KMS-11 (cell line): ENCODE measurements at regions not wholly inside any gene's neighbourhood (a gene's known extent, or its start where the extent isn't known, plus 50 kb on each side); places are given as distances from the start of the nearest gene placed in this dataset.

Source experiments
- H2AFZ ChIP-seq: fragments of 200-600 bp; sonication (generic); 2 replicates; pipeline ENCODE4 v1.6.1; 2016; ENCODE audit warnings: antibody characterized with exemption, mixed run types, low read depth
- H3K27ac ChIP-seq: fragments of 200-600 bp; sonication (generic); 2 replicates; pipeline ENCODE4 v1.6.1; 2016; ENCODE audit warnings: mild to moderate bottlenecking, mixed run types
- H3K27me3 ChIP-seq: fragments of 200-600 bp; sonication (generic); 2 replicates; pipeline ENCODE4 v1.6.1; 2017; ENCODE audit warnings: mild to moderate bottlenecking, low read depth, mixed run types, moderate library complexity; ENCODE audit not compliant: insufficient read depth
- H3K36me3 ChIP-seq: fragments of 200-600 bp; sonication (generic); 2 replicates; pipeline ENCODE4 v1.6.1; 2017; ENCODE audit warnings: mild to moderate bottlenecking, mixed run types; ENCODE audit not compliant: insufficient read depth
- H3K4me1 ChIP-seq: fragments of 200-600 bp; sonication (generic); 2 replicates; pipeline ENCODE4 v1.6.1; 2016; ENCODE audit warnings: mild to moderate bottlenecking, low read depth, mixed run types; ENCODE audit not compliant: poor library complexity, severe bottlenecking
- H3K4me2 ChIP-seq: fragments of 200-600 bp; sonication (generic); 2 replicates; pipeline ENCODE4 v1.7.0; 2016; ENCODE audit warnings: mild to moderate bottlenecking, mixed run types
- H3K4me3 ChIP-seq: fragments of 200-600 bp; sonication (generic); IDR thresholded peaks from 2 replicates; pipeline ENCODE4 v1.6.1; 2017; ENCODE audit warnings: low read depth, low read length, mixed read lengths; ENCODE audit not compliant: insufficient read depth
- H3K79me2 ChIP-seq: fragments of 200-600 bp; sonication (generic); 2 replicates; pipeline ENCODE4 v1.6.1; 2016; ENCODE audit warnings: low read depth, mixed run types; ENCODE audit not compliant: insufficient read depth
- H3K9ac ChIP-seq: fragments of 200-600 bp; sonication (generic); 2 replicates; pipeline ENCODE4 v1.6.1; 2016; ENCODE audit warnings: mild to moderate bottlenecking, mixed run types
- H4K20me1 ChIP-seq: fragments of 200-600 bp; sonication (generic); 2 replicates; pipeline ENCODE4 v1.6.1; 2016; ENCODE audit warnings: mild to moderate bottlenecking, mixed run types; ENCODE audit not compliant: insufficient read depth
- TF ChIP-seq, protein P1 (sequence below): fragments of 200-600 bp; sonication (generic); conservative IDR thresholded peaks from 2 replicates; pipeline ENCODE4 v1.6.1; 2017; ENCODE audit warnings: low read depth, mild to moderate bottlenecking, antibody characterized with exemption, low read length, moderate library complexity, mixed read lengths

DNA sequence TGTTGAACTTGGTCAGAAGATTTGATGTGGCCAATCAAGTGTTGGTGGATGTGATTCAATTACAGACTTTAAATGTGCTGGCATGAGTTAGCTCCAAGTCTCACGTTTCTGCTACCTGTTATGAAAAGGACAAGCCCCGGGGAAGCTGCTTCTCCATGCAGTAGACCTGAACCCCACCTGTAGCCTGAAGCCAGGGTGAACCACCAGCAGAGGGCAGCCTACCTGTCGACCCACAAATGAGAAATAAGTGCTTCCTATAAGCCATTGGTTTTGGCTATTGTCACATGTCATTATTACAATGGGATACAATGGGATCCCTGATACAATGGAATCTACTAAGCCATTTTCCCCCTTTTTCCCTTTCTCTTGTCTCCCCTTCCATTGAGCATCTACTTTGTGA lies 230.2 kb downstream of the PRDM2 start:
- Histone ChIP-seq H4K20me1 (no peaks in the 10 kb centered on the region), H3K4me1 (no peaks in the 10 kb centered on the region), H3K4me2 (no peak overlapping the region), H3K9ac (no peak overlapping the region), H3K27me3 (no peaks in the 10 kb centered on the region), H2AFZ (no peak overlapping the region), H3K4me3 (no peak overlapping the region), H3K27ac (no peak overlapping the region), H3K79me2 (no peaks in the 10 kb centered on the region), H3K36me3 (no peaks in the 10 kb centered on the region)
- TF ChIP-seq, protein P1, sequence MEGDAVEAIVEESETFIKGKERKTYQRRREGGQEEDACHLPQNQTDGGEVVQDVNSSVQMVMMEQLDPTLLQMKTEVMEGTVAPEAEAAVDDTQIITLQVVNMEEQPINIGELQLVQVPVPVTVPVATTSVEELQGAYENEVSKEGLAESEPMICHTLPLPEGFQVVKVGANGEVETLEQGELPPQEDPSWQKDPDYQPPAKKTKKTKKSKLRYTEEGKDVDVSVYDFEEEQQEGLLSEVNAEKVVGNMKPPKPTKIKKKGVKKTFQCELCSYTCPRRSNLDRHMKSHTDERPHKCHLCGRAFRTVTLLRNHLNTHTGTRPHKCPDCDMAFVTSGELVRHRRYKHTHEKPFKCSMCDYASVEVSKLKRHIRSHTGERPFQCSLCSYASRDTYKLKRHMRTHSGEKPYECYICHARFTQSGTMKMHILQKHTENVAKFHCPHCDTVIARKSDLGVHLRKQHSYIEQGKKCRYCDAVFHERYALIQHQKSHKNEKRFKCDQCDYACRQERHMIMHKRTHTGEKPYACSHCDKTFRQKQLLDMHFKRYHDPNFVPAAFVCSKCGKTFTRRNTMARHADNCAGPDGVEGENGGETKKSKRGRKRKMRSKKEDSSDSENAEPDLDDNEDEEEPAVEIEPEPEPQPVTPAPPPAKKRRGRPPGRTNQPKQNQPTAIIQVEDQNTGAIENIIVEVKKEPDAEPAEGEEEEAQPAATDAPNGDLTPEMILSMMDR = peak; percentile 60

DNA sequence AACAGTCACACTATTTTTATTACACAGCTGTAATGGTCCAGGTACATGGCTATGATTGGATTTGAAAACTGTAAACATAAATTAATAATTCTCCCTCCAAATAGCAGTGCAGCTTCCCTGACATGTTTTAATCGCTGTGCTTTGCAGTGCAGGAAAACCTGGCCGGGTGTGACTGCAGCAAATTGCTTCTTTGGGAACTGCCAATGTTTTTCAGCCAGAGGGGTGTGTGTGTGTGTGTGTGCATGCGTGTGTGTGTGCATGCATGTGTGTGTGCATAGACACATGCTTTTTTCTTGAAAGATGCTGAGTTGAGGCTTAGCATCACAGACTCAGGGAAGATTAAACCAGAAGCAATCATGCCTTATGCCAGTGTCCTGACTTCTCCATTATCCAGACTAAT lies 231.2 kb downstream of the PRDM2 start:
- no peaks in the 10 kb centered on the region for H4K20me1 ChIP-seq
- no peaks in the 10 kb centered on the region for H3K36me3 ChIP-seq
- TF ChIP-seq, protein P1 = no peak
- H3K27ac ChIP-seq = no peak overlapping the region
- no peak overlapping the region for H3K9ac ChIP-seq
- no peaks in the 10 kb centered on the region for H3K4me1 ChIP-seq
- no peak overlapping the region for H2AFZ ChIP-seq
- H3K27me3 ChIP-seq = no peaks in the 10 kb centered on the region
- H3K4me2 ChIP-seq = no peak overlapping the region
- H3K4me3 ChIP-seq = no peak overlapping the region
- H3K79me2 ChIP-seq = no peaks in the 10 kb centered on the region

DNA sequence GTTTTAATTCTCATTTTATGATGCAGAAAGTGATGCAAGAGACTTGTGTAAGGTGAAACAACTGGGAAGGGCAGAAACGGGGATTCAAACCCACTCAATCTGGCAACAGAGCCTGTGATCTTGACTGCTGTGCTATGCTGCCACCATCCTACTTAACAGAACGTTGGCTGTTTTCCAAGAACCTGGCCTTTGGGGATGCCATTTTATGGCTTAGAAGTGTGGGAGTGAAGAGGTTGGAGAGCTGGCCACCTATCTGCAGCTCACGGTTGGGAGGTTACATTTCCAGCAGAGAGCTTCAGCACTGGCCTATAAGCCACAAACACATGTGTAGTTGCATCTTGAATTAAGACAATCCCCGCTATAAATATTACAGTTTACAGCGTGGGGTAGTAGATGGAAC lies 235.3 kb downstream of the PRDM2 start:
- TF ChIP-seq, protein P1 = no peak
- Histone ChIP-seq H3K36me3 (no peaks in the 10 kb centered on the region), H2AFZ (no peak overlapping the region), H3K4me2 (no peak overlapping the region), H4K20me1 (no peaks in the 10 kb centered on the region), H3K79me2 (no peaks in the 10 kb centered on the region), H3K9ac (no peak overlapping the region), H3K4me3 (no peak overlapping the region), H3K4me1 (no peaks in the 10 kb centered on the region), H3K27ac (no peak overlapping the region), H3K27me3 (no peaks in the 10 kb centered on the region)

DNA sequence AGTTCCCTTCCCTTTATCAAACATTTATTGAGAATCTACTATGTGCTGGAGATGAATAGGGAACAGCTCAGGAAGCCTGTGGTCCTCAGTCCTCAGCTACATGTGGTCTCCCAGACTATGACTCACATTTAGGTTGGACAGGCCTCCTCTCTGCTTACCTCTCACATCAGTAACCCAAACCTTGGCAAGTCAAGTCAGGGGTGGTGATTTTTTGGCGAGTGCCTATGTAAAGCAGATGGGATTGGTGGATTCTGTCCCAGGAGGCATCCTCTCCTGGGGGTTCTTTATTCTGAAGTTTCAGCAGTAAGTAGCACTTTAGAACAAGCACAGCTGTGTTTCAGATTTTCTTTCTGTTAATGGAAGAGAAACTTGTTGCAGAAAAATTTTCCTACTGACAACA lies 241.3 kb downstream of the PRDM2 start:
- no peaks in the 10 kb centered on the region for H4K20me1 ChIP-seq
- no peak overlapping the region for H2AFZ ChIP-seq
- no peak overlapping the region for H3K4me2 ChIP-seq
- no peaks in the 10 kb centered on the region for H3K27me3 ChIP-seq
- no peaks in the 10 kb centered on the region for H3K36me3 ChIP-seq
- H3K4me3 ChIP-seq = no peak overlapping the region
- H3K4me1 ChIP-seq = peaks cover 17% of the 10 kb centered on the region
- H3K79me2 ChIP-seq = no peaks in the 10 kb centered on the region
- H3K9ac ChIP-seq = no peak overlapping the region
- H3K27ac ChIP-seq = no peak overlapping the region
- TF ChIP-seq, protein P1 = no peak
